Tibial nerve (tissue), 4 donors: ENCODE measurements at regions not wholly inside any gene's neighbourhood (a gene's known extent, or its start where the extent isn't known, plus 50 kb on each side); places are given as distances from the start of the nearest gene placed in this dataset.
"Not testable (repeated sequence)": the region's sequence is repeated elsewhere in the genome, so short reads cannot be mapped to it uniquely, and the experiment has no call there.

ENCODE experiments used
- EP300 ChIP-seq, 2 donors: sonication (generic); formaldehyde crosslinking; IDR thresholded peaks; one replicate each; pipeline ENCODE4 v1.6.1; 2017; ENCODE audit warnings: antibody characterized with exemption in 2 of 2, mild to moderate bottlenecking in 1 of 2
- TF ChIP-seq, protein P1 (sequence below), 5 experiments: fragments of 200-600 bp in 3 of 5; fragments of 450-650 bp in 2 of 5; sonication (generic) in 3 of 5; IDR thresholded peaks; one replicate each; pipeline ENCODE4 v1.5.1; 2016 to 2019; ENCODE audit warnings: antibody characterized with exemption in 5 of 5, mild to moderate bottlenecking in 3 of 5, moderate library complexity in 2 of 5

DNA sequence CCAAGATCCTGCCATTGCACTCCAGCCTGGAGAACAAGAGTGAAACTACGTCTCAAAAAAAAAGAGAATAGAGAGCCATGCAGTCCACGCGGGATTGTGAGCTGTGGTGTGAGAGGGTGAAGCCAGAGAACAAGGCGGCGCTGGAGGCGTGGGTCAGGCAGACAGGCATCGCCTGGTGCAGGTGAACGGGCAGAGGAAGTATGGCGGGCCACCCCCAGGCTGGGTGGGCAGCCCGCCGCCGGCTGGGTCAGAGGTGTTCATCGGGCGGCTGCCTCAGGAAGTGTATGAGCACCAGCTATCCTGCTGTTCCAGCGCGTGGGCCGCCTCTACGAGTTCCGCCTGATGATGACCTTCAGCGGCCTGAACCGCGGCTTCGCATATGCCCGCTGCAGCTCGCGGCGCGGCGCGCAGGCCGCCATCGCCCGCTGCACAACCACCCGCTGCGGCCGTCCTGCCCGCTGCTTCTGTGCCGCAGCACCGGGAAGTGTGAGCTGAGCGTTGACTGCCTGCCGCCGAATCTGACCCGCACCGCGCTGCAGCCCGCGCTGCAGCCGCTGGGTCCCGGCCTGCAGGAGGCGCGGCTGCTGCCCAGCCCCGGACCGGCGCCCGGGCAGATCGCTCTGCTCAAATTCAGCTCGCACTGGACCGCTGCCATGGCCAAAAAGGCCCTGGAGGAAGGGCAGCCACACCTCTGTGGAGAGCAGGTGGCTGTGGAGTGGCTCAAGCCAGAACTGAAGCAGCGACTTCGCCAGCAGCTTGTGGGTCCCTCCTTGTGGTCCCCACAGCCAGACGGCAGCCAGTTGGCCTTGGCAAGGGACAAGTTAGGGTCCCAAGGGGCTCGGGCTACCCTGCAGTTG, 95.5 kb upstream of the PLEKHM1 start:
- TF ChIP-seq, protein P1, sequence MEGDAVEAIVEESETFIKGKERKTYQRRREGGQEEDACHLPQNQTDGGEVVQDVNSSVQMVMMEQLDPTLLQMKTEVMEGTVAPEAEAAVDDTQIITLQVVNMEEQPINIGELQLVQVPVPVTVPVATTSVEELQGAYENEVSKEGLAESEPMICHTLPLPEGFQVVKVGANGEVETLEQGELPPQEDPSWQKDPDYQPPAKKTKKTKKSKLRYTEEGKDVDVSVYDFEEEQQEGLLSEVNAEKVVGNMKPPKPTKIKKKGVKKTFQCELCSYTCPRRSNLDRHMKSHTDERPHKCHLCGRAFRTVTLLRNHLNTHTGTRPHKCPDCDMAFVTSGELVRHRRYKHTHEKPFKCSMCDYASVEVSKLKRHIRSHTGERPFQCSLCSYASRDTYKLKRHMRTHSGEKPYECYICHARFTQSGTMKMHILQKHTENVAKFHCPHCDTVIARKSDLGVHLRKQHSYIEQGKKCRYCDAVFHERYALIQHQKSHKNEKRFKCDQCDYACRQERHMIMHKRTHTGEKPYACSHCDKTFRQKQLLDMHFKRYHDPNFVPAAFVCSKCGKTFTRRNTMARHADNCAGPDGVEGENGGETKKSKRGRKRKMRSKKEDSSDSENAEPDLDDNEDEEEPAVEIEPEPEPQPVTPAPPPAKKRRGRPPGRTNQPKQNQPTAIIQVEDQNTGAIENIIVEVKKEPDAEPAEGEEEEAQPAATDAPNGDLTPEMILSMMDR (IDR thresholded peaks at IDR 0.05) = peak in 3 of 5 experiments; percentile 21 to 26 (median 23)
- not testable (repeated sequence) for TF ChIP-seq EP300 (IDR thresholded peaks at IDR 0.05)
